K562 (cell line): ENCODE measurements at regions not wholly inside any gene's neighbourhood (a gene's known extent, or its start where the extent isn't known, plus 50 kb on each side); places are given as distances from the start of the nearest gene placed in this dataset.

Source experiments
- ATAC-seq: fragments of 200-7000 bp; cut with Tn5 transposase; 3 replicates; pipeline ENCODE4 v1.9.1; 2020; ENCODE audit warnings: moderate library complexity
- BruUV-seq: library from RNA; stranded (reverse); fragments of 400-500 nt; replicated peaks from 2 replicates; lab custom pipeline; 2021; lab: Mats Ljungman, UMichigan
- CTCF ChIA-PET: fragments of 300-600 bp; formaldehyde crosslinking; extraction: SDS; loops from one replicate; lab custom pipeline; 2021; ENCODE audit warnings: low intra/inter-chr PET ratio; lab: Yijun Ruan, JAX
- POLR2A ChIA-PET: fragments of 300-600, 350-650 bp; sonication (Branson Sonifier 250); formaldehyde crosslinking; extraction: SDS; loops from one replicate; lab custom pipeline; 2021; ENCODE audit warnings: antibody characterized with exemption, inconsistent platforms; lab: Yijun Ruan, JAX
- DNase-seq, 4 experiments: peaks; one replicate each; pipeline versions ENCODE4 v3.0.0 to v3.0.0-alpha.2; 2011 to 2018; ENCODE audit warnings: low spot score in 3 of 4, mixed read lengths in 3 of 4; ENCODE audit errors: extremely low read depth in 1 of 4
- FAIRE-seq: peaks from 2 replicates; lab custom pipeline; 2011; peaks lifted over from hg19 to GRCh38; lab: Jason Lieb, UNC
- H2AFZ ChIP-seq: 2 replicates; pipeline ENCODE4 v1.6.0; 2011; ENCODE audit warnings: low read depth, low read length, control low read depth, inconsistent platforms
- H3K27ac ChIP-seq: fragments of 200-600 bp; 3 replicates; pipeline ENCODE4 v1.8.0; 2011; ENCODE audit warnings: low read depth, mild to moderate bottlenecking, control low read depth, inconsistent platforms, low read length, moderate library complexity, mixed read lengths; ENCODE audit errors: extremely low read depth
- H3K27me3 ChIP-seq, 2 experiments: fragments of 300-600 bp in 1 of 2; 2 replicates in 1 of 2; 3 replicates in 1 of 2; pipeline versions ENCODE4 v1.6.0 to v1.8.0; 2011; ENCODE audit warnings: inconsistent platforms in 2 of 2, low read length in 2 of 2, mild to moderate bottlenecking in 1 of 2, mixed read lengths in 1 of 2, moderate library complexity in 1 of 2; ENCODE audit not compliant: control insufficient read depth in 2 of 2, insufficient read depth in 2 of 2
- H3K36me3 ChIP-seq: fragments of 300-600 bp; 3 replicates; pipeline ENCODE4 v1.8.0; 2011; ENCODE audit warnings: mild to moderate bottlenecking, low read length, inconsistent platforms; ENCODE audit not compliant: control insufficient read depth, insufficient read depth
- H3K4me1 ChIP-seq, 2 experiments: fragments of 200-600 bp in 1 of 2; replicated peaks in 1 of 2; 2 replicates in 1 of 2; 3 replicates in 1 of 2; pipeline versions ENCODE4 v1.5.1 to v1.8.0; 2011; ENCODE audit warnings: inconsistent platforms in 2 of 2, low read length in 2 of 2, mild to moderate bottlenecking in 1 of 2, mixed read lengths in 1 of 2, moderate library complexity in 1 of 2; ENCODE audit not compliant: control insufficient read depth in 2 of 2, insufficient read depth in 2 of 2
- H3K4me2 ChIP-seq: 2 replicates; pipeline ENCODE4 v1.6.1; 2011; ENCODE audit warnings: low read length, control low read depth, inconsistent platforms, mixed read lengths; ENCODE audit not compliant: insufficient read depth
- H3K4me3 ChIP-seq: fragments of 200-600 bp; sonication (generic), shearing (Covaris generic); 2 replicates; pipeline ENCODE4 v1.5.1; 2016; ENCODE audit warnings: control low read depth, inconsistent platforms
- H3K79me2 ChIP-seq: fragments of 200-600 bp; 3 replicates; pipeline ENCODE4 v1.8.0; 2011; ENCODE audit warnings: low read length, inconsistent platforms; ENCODE audit not compliant: control insufficient read depth, insufficient read depth
- H3K9ac ChIP-seq, 2 experiments: 2 replicates each; pipeline versions ENCODE4 v1.6.0 to v1.6.1; 2011; ENCODE audit warnings: low read depth in 2 of 2, low read length in 2 of 2, control low read depth in 1 of 2, inconsistent platforms in 1 of 2, mild to moderate bottlenecking in 1 of 2, mixed read lengths in 1 of 2; ENCODE audit not compliant: insufficient read depth in 1 of 2
- H3K9me1 ChIP-seq: one replicate; pipeline ENCODE4 v1.6.0; 2011; ENCODE audit warnings: inconsistent platforms, mild to moderate bottlenecking, low read length, moderate library complexity; ENCODE audit not compliant: control insufficient read depth, insufficient read depth
- H3K9me3 ChIP-seq: replicated peaks from 2 replicates; pipeline ENCODE4 v1.5.1; 2011; ENCODE audit warnings: low read depth, low read length, inconsistent platforms; ENCODE audit not compliant: control insufficient read depth, insufficient read depth
- H4K20me1 ChIP-seq: replicated peaks from 2 replicates; pipeline ENCODE4 v1.6.1; 2011; ENCODE audit warnings: low read length, inconsistent platforms, mixed read lengths; ENCODE audit not compliant: control insufficient read depth, insufficient read depth
- CHD7 ChIP-seq: fragments of 200-600 bp; sonication (generic); IDR thresholded peaks from one replicate; pipeline ENCODE4 v1.6.1; 2012; ENCODE audit warnings: mild to moderate bottlenecking, low read depth, low read length, inconsistent platforms
- KAT7 ChIP-seq: sonication (generic); formaldehyde crosslinking; IDR thresholded peaks from 2 replicates; pipeline ENCODE4 v1.8.0; 2022; ENCODE audit warnings: missing genetic modification reagents, mild to moderate bottlenecking, borderline replicate concordance
- MYNN ChIP-seq, 2 experiments: sonication (generic); formaldehyde crosslinking in 1 of 2; IDR thresholded peaks; 2 replicates each; pipeline versions ENCODE4 v1.5.0 to v1.6.1; 2016 to 2020; ENCODE audit warnings: antibody characterized with exemption in 1 of 2, missing genetic modification reagents in 1 of 2
- TAF1 ChIP-seq: IDR thresholded peaks from 2 replicates; pipeline ENCODE4 v1.6.1; 2011; ENCODE audit warnings: mild to moderate bottlenecking, low read length, moderate library complexity; ENCODE audit not compliant: insufficient read depth, control insufficient read depth, severe bottlenecking; ENCODE audit errors: extremely low read depth
- TCF7L2 ChIP-seq: fragments of 150-350 bp; IDR thresholded peaks from 2 replicates; pipeline ENCODE4 v1.6.1; 2016; ENCODE audit warnings: low read depth, mild to moderate bottlenecking, low read length, moderate library complexity
- ZNF224 ChIP-seq: sonication (generic); formaldehyde crosslinking; IDR thresholded peaks from 2 replicates; pipeline ENCODE4 v1.8.0; 2022; ENCODE audit warnings: mild to moderate bottlenecking, missing genetic modification reagents
- WGBS: fragments of 100-300 bp; shearing (Covaris generic); methylation state at CpG from one replicate; pipeline ENCODE4 v1.1.6; 2016; ENCODE audit warnings: low coverage, mixed read lengths; ENCODE audit not compliant: insufficient coverage; ENCODE audit errors: missing lambda C conversion rate; 5-methylcytosine and 5-hydroxymethylcytosine counted together
- in situ Hi-C: fragments of 300-500 bp; cut with MboI; formaldehyde crosslinking; loops from 4 replicates; pipeline ENCODE4 v1.15.0; 2018; ENCODE audit warnings: inconsistent platforms, mixed read lengths
- intact Hi-C: fragments of 100-400 bp; cut with micrococcal nuclease; formaldehyde crosslinking; loops from 2 replicates; pipeline ENCODE4 v1.14.2; 2022
- TF ChIP-seq, protein P1 (sequence below): fragments of 450-650 bp; IDR thresholded peaks from 2 replicates; pipeline ENCODE4 v1.6.1; 2017; ENCODE audit warnings: antibody characterized with exemption, mild to moderate bottlenecking

DNA sequence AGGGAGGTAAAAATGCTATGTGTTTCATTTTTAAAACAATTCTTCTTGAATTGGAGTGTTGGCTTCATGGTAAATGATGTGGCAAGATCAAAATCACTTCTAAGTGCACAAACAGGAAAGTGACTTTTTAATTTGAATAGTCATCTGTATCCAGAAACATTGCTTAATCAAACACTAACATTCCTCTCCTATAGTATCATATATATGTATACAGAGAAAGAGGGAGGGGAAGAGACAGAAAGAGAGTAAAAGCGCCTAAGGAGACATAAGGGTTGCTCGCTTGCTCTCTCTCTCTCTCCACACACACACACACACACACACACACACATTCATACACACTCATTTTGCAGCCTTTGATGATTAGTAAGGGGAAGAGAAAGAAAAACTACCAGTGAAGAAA, 95.4 kb upstream of the PRDM9 start:
- H3K9ac ChIP-seq, result no peak overlapping the region
- no peaks in the 10 kb centered on the region for H3K9me1 ChIP-seq
- H3K4me2 ChIP-seq, result no peak overlapping the region
- no peaks in the 10 kb centered on the region for H3K36me3 ChIP-seq
- no peak overlapping the region for H2AFZ ChIP-seq
- DNase-seq (no peak), ATAC-seq (no peak), FAIRE-seq (no peak)
- ChIA-PET CTCF (no interaction called here), POLR2A (interaction anchor here (0.7 kb wide), 1 partner anchor 1665 kb away, joined by 3 read pairs; no protein-coding TSS in a partner anchor)
- H3K4me1 ChIP-seq, result no peaks in the 10 kb centered on the region
- no peaks in the 10 kb centered on the region for H3K9me3 ChIP-seq
- H4K20me1 ChIP-seq, result no peaks in the 10 kb centered on the region
- H3K4me3 ChIP-seq, result no peak overlapping the region
- H3K79me2 ChIP-seq, result no peaks in the 10 kb centered on the region
- whole genome bisulfite sequencing, result 0% methylated on average over 2 of the region's 2 CpGs
- intact Hi-C loops (no loop called here), in situ Hi-C loops (no loop called here)
- no peaks in the 10 kb centered on the region for H3K27me3 ChIP-seq
- BruUV-seq, result no TSS peak
- H3K27ac ChIP-seq, result no peak overlapping the region
- TF ChIP-seq ZNF224 (CRISPR knock-in tag) (no peak), CHD7 (no peak), KAT7 (CRISPR knock-in tag) (no peak), TCF7L2 (no peak), MYNN (IDR thresholded peaks at IDR 0.05) (no peak), MYNN (CRISPR knock-in tag; IDR thresholded peaks at IDR 0.05) (no peak), TAF1 (no peak)
- TF ChIP-seq, protein P1, sequence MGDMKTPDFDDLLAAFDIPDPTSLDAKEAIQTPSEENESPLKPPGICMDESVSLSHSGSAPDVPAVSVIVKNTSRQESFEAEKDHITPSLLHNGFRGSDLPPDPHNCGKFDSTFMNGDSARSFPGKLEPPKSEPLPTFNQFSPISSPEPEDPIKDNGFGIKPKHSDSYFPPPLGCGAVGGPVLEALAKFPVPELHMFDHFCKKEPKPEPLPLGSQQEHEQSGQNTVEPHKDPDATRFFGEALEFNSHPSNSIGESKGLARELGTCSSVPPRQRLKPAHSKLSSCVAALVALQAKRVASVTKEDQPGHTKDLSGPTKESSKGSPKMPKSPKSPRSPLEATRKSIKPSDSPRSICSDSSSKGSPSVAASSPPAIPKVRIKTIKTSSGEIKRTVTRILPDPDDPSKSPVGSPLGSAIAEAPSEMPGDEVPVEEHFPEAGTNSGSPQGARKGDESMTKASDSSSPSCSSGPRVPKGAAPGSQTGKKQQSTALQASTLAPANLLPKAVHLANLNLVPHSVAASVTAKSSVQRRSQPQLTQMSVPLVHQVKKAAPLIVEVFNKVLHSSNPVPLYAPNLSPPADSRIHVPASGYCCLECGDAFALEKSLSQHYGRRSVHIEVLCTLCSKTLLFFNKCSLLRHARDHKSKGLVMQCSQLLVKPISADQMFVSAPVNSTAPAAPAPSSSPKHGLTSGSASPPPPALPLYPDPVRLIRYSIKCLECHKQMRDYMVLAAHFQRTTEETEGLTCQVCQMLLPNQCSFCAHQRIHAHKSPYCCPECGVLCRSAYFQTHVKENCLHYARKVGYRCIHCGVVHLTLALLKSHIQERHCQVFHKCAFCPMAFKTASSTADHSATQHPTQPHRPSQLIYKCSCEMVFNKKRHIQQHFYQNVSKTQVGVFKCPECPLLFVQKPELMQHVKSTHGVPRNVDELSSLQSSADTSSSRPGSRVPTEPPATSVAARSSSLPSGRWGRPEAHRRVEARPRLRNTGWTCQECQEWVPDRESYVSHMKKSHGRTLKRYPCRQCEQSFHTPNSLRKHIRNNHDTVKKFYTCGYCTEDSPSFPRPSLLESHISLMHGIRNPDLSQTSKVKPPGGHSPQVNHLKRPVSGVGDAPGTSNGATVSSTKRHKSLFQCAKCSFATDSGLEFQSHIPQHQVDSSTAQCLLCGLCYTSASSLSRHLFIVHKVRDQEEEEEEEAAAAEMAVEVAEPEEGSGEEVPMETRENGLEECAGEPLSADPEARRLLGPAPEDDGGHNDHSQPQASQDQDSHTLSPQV, result no peak
